Adrenal gland (tissue), 5 donors: ENCODE measurements at regions not wholly inside any gene's neighbourhood (a gene's known extent, or its start where the extent isn't known, plus 50 kb on each side); places are given as distances from the start of the nearest gene placed in this dataset.

Experiments
- POLR2A ChIP-seq, 2 donors: fragments of 450-650 bp; IDR thresholded peaks; one replicate each; pipeline ENCODE4 v1.6.1; 2017; ENCODE audit warnings: antibody characterized with exemption in 2 of 2, mild to moderate bottlenecking in 2 of 2, moderate library complexity in 1 of 2
- TF ChIP-seq, protein P1 (sequence below), 6 experiments: fragments of 450-650 bp in 4 of 6; fragments of 200-600 bp in 2 of 6; sonication (generic) in 1 of 6; IDR thresholded peaks; 1 replicate in 5 of 6; 2 replicates in 1 of 6; pipeline versions ENCODE4 v1.5.1 to v1.8.0; 2016 to 2021; ENCODE audit warnings: antibody characterized with exemption in 6 of 6, mild to moderate bottlenecking in 2 of 6, moderate library complexity in 1 of 6
- donor health status: DM: no; HTN: no; CAD: no.

DNA sequence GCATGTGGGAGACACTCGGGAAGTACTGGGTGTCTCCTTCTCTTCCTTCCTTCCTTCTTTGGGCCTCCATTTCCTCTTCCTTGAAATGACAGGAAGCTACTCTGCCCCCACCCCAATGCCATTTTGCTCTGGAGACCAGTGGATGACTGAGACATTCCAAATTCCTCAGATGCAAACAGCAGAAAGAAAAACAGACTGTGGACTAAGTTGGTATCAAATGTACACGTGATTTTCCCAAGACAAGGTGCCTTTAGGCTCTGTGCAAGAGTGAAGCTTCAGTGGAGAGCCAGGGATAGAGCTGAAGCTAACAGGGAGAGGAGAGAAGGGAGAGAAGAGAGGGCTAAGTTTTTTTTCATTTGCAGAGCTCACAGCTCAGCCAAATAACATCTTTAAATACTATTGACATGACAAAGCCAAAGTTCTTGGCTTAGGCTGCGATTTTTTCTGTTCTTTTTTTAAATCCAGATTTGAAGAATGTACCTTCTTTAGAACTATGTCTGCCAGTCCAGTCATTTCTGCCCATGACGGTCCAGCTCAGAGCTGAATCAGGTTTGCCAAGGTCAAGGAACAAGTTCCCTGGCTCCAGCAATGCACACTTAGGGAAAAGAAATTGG is 84.5 kb upstream of the LCLAT1 start:
- TF ChIP-seq, protein P1, sequence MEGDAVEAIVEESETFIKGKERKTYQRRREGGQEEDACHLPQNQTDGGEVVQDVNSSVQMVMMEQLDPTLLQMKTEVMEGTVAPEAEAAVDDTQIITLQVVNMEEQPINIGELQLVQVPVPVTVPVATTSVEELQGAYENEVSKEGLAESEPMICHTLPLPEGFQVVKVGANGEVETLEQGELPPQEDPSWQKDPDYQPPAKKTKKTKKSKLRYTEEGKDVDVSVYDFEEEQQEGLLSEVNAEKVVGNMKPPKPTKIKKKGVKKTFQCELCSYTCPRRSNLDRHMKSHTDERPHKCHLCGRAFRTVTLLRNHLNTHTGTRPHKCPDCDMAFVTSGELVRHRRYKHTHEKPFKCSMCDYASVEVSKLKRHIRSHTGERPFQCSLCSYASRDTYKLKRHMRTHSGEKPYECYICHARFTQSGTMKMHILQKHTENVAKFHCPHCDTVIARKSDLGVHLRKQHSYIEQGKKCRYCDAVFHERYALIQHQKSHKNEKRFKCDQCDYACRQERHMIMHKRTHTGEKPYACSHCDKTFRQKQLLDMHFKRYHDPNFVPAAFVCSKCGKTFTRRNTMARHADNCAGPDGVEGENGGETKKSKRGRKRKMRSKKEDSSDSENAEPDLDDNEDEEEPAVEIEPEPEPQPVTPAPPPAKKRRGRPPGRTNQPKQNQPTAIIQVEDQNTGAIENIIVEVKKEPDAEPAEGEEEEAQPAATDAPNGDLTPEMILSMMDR (IDR thresholded peaks at IDR 0.05) = no peak
- no peak for TF ChIP-seq POLR2A (IDR thresholded peaks at IDR 0.05)
